Retinal pigment epithelial cell (primary cell): ENCODE measurements at regions not wholly inside any gene's neighbourhood (a gene's known extent, or its start where the extent isn't known, plus 50 kb on each side); places are given as distances from the start of the nearest gene placed in this dataset.
"Not testable (repeated sequence)": the region's sequence is repeated elsewhere in the genome, so short reads cannot be mapped to it uniquely, and the experiment has no call there.

Source experiments
- DNase-seq: peaks from one replicate; pipeline ENCODE4 v3.0.0-alpha.2; 2010; ENCODE audit warnings: low read depth
- H3K4me3 ChIP-seq: 2 replicates; pipeline ENCODE4 v1.5.1; 2011; ENCODE audit warnings: mild to moderate bottlenecking, low read length, control low read depth, moderate library complexity
- TF ChIP-seq, protein P1 (sequence below): conservative IDR thresholded peaks from 2 replicates; pipeline ENCODE4 v1.5.1; 2011; ENCODE audit warnings: low read depth, low read length, control low read depth, inconsistent platforms

- peak; percentile 4 for DNase-seq
- TF ChIP-seq, protein P1, sequence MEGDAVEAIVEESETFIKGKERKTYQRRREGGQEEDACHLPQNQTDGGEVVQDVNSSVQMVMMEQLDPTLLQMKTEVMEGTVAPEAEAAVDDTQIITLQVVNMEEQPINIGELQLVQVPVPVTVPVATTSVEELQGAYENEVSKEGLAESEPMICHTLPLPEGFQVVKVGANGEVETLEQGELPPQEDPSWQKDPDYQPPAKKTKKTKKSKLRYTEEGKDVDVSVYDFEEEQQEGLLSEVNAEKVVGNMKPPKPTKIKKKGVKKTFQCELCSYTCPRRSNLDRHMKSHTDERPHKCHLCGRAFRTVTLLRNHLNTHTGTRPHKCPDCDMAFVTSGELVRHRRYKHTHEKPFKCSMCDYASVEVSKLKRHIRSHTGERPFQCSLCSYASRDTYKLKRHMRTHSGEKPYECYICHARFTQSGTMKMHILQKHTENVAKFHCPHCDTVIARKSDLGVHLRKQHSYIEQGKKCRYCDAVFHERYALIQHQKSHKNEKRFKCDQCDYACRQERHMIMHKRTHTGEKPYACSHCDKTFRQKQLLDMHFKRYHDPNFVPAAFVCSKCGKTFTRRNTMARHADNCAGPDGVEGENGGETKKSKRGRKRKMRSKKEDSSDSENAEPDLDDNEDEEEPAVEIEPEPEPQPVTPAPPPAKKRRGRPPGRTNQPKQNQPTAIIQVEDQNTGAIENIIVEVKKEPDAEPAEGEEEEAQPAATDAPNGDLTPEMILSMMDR = no peak
- no peak overlapping the region for H3K4me3 ChIP-seq
These were observed 462.6 kb upstream of the TMEFF2 start for GRCh38 chr2:192657362-192657761.

DNA sequence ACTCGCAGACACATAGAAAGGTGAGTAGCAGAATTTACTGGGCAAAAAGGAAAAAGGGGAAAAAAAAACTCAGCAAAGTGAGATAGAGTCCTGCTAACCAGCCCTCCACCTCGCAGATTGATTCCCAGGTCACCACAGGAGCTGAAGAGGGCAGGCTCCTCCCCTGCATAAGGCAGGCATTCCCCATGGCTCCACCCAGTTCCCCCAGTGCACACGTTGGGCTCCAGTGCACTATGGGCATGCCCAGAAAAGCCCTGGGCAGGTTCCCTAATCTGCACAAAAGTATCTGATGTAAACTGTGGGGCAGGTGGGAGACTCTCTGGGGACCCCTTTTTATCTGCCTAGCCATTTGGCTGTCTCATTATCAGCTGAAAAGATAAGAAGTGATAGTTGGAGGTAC is 461.2 kb upstream of the TMEFF2 start:
- TF ChIP-seq, protein P1 = no peak
- no peak for DNase-seq

GRCh38 chr2:192645811-192646598 is 451.3 kb upstream of the TMEFF2 start:
- no peak overlapping the region for H3K4me3 ChIP-seq
- no peak for DNase-seq
- TF ChIP-seq, protein P1 = no peak

More for the DNA sequence above, 461.2 kb upstream of the TMEFF2 start:
- H3K4me3 ChIP-seq = no peak overlapping the region

DNA sequence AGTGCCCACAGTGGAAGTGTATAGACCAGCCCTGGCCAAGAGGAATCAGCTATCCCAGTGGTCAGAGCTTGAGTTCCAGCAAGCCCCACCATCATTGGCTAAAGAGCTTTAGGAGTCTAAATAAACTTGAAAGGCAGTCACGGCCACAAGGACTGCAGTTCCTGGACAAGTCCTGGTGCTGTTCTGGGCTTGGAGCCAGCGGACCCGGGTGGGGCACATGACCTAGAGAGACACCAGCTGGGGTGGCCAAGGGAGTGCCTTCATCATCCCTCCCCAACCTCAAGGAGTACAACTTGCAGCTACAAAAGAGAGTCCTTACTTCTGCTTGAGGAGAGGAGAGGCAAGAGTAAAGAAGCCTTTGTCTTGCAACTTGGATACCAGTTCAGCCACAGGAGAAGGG is 439.8 kb upstream of the TMEFF2 start:
- TF ChIP-seq, protein P1 = no peak
- DNase-seq = no peak
- no peak overlapping the region for H3K4me3 ChIP-seq

DNA sequence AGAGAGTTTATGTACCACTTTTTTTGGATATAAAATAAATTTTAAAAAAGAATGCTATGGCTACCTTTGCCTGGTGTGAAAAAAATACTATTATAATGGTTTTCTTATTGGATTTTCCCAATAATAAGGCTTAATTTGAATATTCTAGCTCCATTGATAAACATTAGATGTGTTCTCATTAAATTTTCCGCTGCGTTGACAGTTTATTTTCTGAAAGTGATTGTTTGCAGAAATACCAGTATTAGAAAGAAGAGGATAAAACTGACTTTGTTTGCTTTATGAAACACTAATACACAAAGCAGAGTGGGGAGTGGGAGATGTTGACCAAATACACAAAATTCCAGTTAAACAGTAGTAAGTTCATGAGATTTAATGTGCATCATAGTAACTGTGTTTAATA is 433.3 kb upstream of the TMEFF2 start:
- no peak for DNase-seq
- TF ChIP-seq, protein P1 = no peak
- no peak overlapping the region for H3K4me3 ChIP-seq

- TF ChIP-seq, protein P1 = no peak
- DNase-seq = no peak
- H3K4me3 ChIP-seq = no peak overlapping the region
These were observed 420.4 kb upstream of the TMEFF2 start for GRCh38 chr2:192615105-192615504.

DNA sequence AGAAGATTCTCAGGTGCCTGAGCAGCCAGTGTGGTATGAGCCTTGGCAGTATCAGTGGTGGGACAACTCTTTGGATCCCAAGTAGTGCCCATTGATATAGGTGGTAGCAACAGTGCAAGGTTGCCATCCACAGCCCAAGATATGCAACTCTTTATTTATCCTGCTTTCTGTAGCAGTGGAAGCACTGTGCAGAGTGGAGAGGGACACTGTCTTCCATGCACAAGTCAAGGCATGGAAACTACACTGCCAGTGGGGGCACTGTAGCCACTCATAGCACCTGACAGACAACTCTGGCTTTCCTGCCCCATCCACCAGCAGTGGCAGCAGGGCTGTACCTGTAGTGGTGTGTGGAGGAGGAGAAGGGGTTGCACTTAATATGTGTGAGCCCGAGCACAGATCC is 409.6 kb upstream of the TMEFF2 start:
- no peak for DNase-seq
- TF ChIP-seq, protein P1 = no peak
- H3K4me3 ChIP-seq = no peak overlapping the region

DNA sequence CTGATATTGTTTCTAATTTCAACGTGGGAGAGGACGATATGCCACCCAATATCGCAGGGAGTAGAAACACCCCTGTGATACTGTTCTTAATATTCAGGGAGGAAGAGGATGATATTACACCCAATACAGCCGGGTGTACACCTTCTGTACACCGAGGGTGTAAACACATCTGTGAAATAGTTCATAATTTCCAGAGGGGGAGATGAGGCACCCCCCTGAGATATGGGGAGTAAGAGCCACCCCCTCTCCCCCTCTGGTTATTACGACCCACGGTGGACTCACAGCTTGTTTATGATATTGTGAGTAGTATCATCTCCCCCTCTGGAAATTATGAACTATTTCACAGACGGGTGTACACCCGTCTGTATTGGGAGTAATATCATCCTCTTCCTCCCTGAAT is 403.9 kb upstream of the TMEFF2 start:
- not testable (repeated sequence) for H3K4me3 ChIP-seq, DNase-seq
